CD4-positive, CD25-positive, alpha-beta regulatory T cell (primary cell): ENCODE measurements at regions not wholly inside any gene's neighbourhood (a gene's known extent, or its start where the extent isn't known, plus 50 kb on each side); places are given as distances from the start of the nearest gene placed in this dataset.

Experiments used
- ATAC-seq, 2 donors: fragments of 150-1000 bp; cut with Tn5 transposase; one replicate each; pipeline ENCODE4 v1.10.0; 2021; ENCODE audit warnings: low read depth in 2 of 2, moderate number of reproducible peaks in 2 of 2, moderate library complexity in 1 of 2
- DNase-seq, 3 donors: peaks; one replicate each; pipeline versions ENCODE4 v3.0.0 to v3.0.0-alpha.2; 2012 to 2022; ENCODE audit warnings: mixed read lengths in 1 of 3
- H3K27ac ChIP-seq: one replicate; pipeline ENCODE4 v1.7.0; 2013; ENCODE audit warnings: mild to moderate bottlenecking, low read length; ENCODE audit not compliant: insufficient read depth, poor library complexity, severe bottlenecking
- H3K27me3 ChIP-seq: one replicate; pipeline ENCODE4 v1.7.0; 2013; ENCODE audit warnings: low read length; ENCODE audit not compliant: control insufficient read depth, insufficient read depth
- H3K36me3 ChIP-seq: one replicate; pipeline ENCODE4 v1.7.0; 2013; ENCODE audit warnings: mild to moderate bottlenecking, low read length, moderate library complexity; ENCODE audit not compliant: control insufficient read depth, insufficient read depth
- H3K4me1 ChIP-seq: 2 replicates; pipeline ENCODE4 v1.7.0; 2013; ENCODE audit warnings: mild to moderate bottlenecking, low read length; ENCODE audit not compliant: insufficient read depth, control insufficient read depth, poor library complexity, severe bottlenecking
- H3K4me3 ChIP-seq: one replicate; pipeline ENCODE4 v1.7.0; 2013; ENCODE audit warnings: low read depth, mild to moderate bottlenecking, low read length, moderate library complexity
- H3K9me3 ChIP-seq, 2 experiments: 1 replicate in 1 of 2; 2 replicates in 1 of 2; pipeline ENCODE4 v1.7.0; 2013; ENCODE audit warnings: low read length in 2 of 2, mild to moderate bottlenecking in 1 of 2, moderate library complexity in 1 of 2; ENCODE audit not compliant: control insufficient read depth in 2 of 2
- H3K27ac Mint-ChIP-seq, 3 donors: one replicate each; pipeline ENCODE4 v1.8.0; 2020 to 2022; ENCODE audit warnings: mild to moderate bottlenecking in 3 of 3, mixed read lengths in 3 of 3, moderate library complexity in 2 of 3
- H3K27me3 Mint-ChIP-seq: one replicate; pipeline ENCODE4 v1.8.0; 2022; ENCODE audit warnings: mild to moderate bottlenecking, mixed read lengths
- H3K36me3 Mint-ChIP-seq: one replicate; pipeline ENCODE4 v1.8.0; 2020; ENCODE audit warnings: mixed read lengths
- H3K4me1 Mint-ChIP-seq, 4 donors: one replicate each; pipeline ENCODE4 v1.8.0; 2020 to 2022; ENCODE audit warnings: mixed read lengths in 4 of 4, mild to moderate bottlenecking in 1 of 4
- H3K4me3 Mint-ChIP-seq, 4 donors: one replicate each; pipeline ENCODE4 v1.8.0; 2020 to 2022; ENCODE audit warnings: mild to moderate bottlenecking in 4 of 4, mixed read lengths in 4 of 4, moderate library complexity in 3 of 4
- H3K9me3 Mint-ChIP-seq, 7 donors: one replicate each; pipeline ENCODE4 v1.8.0; 2020 to 2022; ENCODE audit warnings: mixed read lengths in 7 of 7, mild to moderate bottlenecking in 3 of 7, moderate library complexity in 2 of 7

DNA sequence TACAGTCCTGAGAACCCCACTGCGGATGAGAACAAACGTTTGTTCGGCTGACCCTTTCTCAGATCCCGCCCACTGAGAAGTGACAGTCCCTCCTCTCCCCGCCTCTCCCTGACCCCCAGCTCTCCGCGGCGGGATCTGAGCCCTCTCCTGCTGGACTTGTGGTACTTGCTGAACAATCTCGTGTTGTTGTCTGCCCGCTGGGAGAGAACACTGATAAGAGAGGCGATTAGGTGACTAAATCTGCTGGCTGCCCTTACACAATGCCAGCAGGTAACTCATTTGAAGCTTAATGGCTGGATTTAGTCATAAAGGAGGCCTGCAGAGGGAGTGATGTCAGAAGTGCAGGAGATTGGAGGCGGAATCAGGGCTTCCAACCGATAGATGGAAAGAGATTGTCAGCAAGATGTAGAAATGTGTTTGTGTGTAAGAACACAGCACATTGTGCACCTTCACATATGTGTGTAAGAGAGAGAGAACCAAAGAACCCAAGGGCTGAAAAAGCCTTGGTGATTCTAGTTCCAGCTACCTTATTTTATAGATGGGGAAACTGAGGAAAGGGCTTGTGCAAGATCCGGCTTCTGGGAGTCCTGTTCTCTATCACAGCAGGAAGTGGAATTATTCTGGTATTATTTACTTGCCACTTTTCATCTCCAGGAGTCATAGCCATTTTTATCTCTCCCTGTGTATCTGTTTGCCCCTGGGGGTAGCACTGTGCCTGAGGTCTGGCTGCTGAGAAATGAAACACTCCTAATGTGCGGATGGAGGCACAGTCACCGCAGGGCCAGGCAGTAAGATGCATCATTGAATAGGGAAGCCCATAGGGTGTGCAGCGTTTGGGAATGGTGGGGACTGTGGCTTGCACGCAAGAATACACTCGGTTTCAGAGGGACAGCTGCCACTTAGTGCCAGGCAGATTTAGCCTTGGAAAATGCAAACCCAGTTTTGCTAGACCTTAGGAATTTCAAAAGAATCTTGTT, 203.7 kb upstream of the MSX2 start:
- ATAC-seq (no peak), DNase-seq (no peak)
- Histone ChIP-seq H3K36me3 (no peaks in the 10 kb centered on the region), H3K4me1 (no peaks in the 10 kb centered on the region), H3K9me3 (no peaks in the 10 kb centered on the region), H3K4me3 (no peak overlapping the region), H3K27me3 (no peaks in the 10 kb centered on the region), H3K27ac (no peak overlapping the region)
- Mint-ChIP-seq H3K9me3 (peaks cover 0 to 5% (median under 1%) of the 10 kb centered on the region in 7 donors), H3K27ac (peak overlapping the region in 1 of 3 donors; percentile 90), H3K36me3 (no peaks in the 10 kb centered on the region), H3K4me3 (no peak overlapping the region), H3K4me1 (peaks cover 0 to 2% (median 0%) of the 10 kb centered on the region in 4 donors), H3K27me3 (no peaks in the 10 kb centered on the region)

- Histone ChIP-seq H3K4me3 (no peak overlapping the region), H3K27me3 (no peaks in the 10 kb centered on the region), H3K36me3 (no peaks in the 10 kb centered on the region), H3K9me3 (no peaks in the 10 kb centered on the region), H3K4me1 (no peaks in the 10 kb centered on the region), H3K27ac (no peak overlapping the region)
- H3K4me1 Mint-ChIP-seq: peaks cover 0 to 2% (median 0%) of the 10 kb centered on the region in 4 donors
- ATAC-seq (no peak), DNase-seq (no peak)
- no peak overlapping the region for H3K4me3 Mint-ChIP-seq
- H3K9me3 Mint-ChIP-seq: peaks cover 0 to 5% (median 2%) of the 10 kb centered on the region in 7 donors
- H3K27ac Mint-ChIP-seq: no peak overlapping the region
- no peaks in the 10 kb centered on the region for H3K27me3 Mint-ChIP-seq
- H3K36me3 Mint-ChIP-seq: no peaks in the 10 kb centered on the region
These were observed 202.9 kb upstream of the MSX2 start for GRCh38 chr5:174521449-174521848.

- Mint-ChIP-seq H3K27ac (no peak overlapping the region), H3K27me3 (no peaks in the 10 kb centered on the region), H3K4me1 (peaks cover 0 to 2% (median 0%) of the 10 kb centered on the region in 4 donors), H3K9me3 (peaks cover 0 to 5% (median 2%) of the 10 kb centered on the region in 7 donors), H3K36me3 (no peaks in the 10 kb centered on the region), H3K4me3 (no peak overlapping the region)
- no peak for ATAC-seq
- DNase-seq: no peak
- H3K27ac ChIP-seq: no peak overlapping the region
- no peaks in the 10 kb centered on the region for H3K36me3 ChIP-seq
- no peaks in the 10 kb centered on the region for H3K9me3 ChIP-seq
- no peaks in the 10 kb centered on the region for H3K27me3 ChIP-seq
- no peak overlapping the region for H3K4me3 ChIP-seq
- H3K4me1 ChIP-seq: no peaks in the 10 kb centered on the region
These were observed 201.7 kb upstream of the MSX2 start for GRCh38 chr5:174522480-174523260.

DNA sequence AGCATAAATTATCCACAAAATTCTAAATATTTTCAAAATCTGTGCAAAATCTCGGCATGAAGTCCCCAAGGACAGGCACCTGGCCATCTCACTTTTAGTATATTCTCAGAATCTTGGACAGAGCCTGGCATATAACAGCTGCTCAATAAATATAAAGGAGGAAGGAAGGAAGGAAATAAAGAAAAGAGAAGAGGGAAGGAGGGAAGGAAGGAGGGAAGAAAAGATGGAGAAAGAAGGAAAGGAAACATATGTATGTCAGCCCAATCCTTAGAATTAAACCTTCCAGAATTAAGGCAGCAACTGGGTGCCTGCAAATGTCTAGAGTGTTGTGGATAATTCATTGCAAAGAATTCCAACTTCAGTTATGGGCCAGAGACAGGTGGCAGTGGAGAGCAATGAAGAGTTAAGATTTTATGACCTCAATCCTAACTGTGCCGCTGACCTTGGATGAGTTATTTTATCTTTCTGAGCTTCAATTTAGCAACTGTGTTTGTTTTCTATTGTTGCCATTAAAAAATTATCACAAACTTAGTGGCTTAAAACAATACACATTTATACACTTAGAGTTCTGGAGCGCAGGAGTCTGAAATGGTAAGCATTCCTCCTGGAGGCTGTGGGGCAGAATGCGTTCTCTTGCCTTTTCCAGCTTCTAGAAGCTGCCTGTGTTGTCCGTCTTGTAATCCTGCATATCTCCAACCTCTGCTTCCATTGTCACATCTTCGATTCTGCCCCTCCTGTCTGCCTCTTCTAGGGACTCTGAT, 200.9 kb upstream of the MSX2 start:
- Mint-ChIP-seq H3K27ac (no peak overlapping the region), H3K4me3 (no peak overlapping the region), H3K4me1 (peaks cover 0 to 2% (median 0%) of the 10 kb centered on the region in 4 donors), H3K9me3 (peaks cover 0 to 5% (median 2%) of the 10 kb centered on the region in 7 donors), H3K27me3 (no peaks in the 10 kb centered on the region), H3K36me3 (no peaks in the 10 kb centered on the region)
- Histone ChIP-seq H3K27me3 (no peaks in the 10 kb centered on the region), H3K9me3 (no peaks in the 10 kb centered on the region), H3K27ac (no peak overlapping the region), H3K4me1 (no peaks in the 10 kb centered on the region), H3K36me3 (no peaks in the 10 kb centered on the region), H3K4me3 (no peak overlapping the region)
- DNase-seq (no peak), ATAC-seq (no peak)

GRCh38 chr5:174524351-174524750, 200.0 kb upstream of the MSX2 start:
- Histone ChIP-seq H3K4me1 (no peaks in the 10 kb centered on the region), H3K9me3 (no peaks in the 10 kb centered on the region), H3K4me3 (no peak overlapping the region), H3K36me3 (no peaks in the 10 kb centered on the region), H3K27ac (no peak overlapping the region), H3K27me3 (no peaks in the 10 kb centered on the region)
- DNase-seq (no peak), ATAC-seq (no peak)
- peaks cover 0 to 5% (median 2%) of the 10 kb centered on the region in 7 donors for H3K9me3 Mint-ChIP-seq
- H3K36me3 Mint-ChIP-seq: no peaks in the 10 kb centered on the region
- peaks cover 0 to 2% (median 0%) of the 10 kb centered on the region in 4 donors for H3K4me1 Mint-ChIP-seq
- H3K27ac Mint-ChIP-seq: no peak overlapping the region
- H3K27me3 Mint-ChIP-seq: no peaks in the 10 kb centered on the region
- H3K4me3 Mint-ChIP-seq: no peak overlapping the region

GRCh38 chr5:174526177-174526576, 198.2 kb upstream of the MSX2 start:
- H3K9me3 Mint-ChIP-seq: peaks cover 0 to 5% (median 2%) of the 10 kb centered on the region in 7 donors
- H3K36me3 Mint-ChIP-seq: no peaks in the 10 kb centered on the region
- no peak overlapping the region for H3K4me3 Mint-ChIP-seq
- no peaks in the 10 kb centered on the region for H3K36me3 ChIP-seq
- no peaks in the 10 kb centered on the region for H3K9me3 ChIP-seq
- H3K4me3 ChIP-seq: no peak overlapping the region
- ATAC-seq (no peak), DNase-seq (no peak)
- H3K4me1 Mint-ChIP-seq: peaks cover 0 to 2% (median 0%) of the 10 kb centered on the region in 4 donors
- no peaks in the 10 kb centered on the region for H3K27me3 Mint-ChIP-seq
- no peak overlapping the region for H3K27ac ChIP-seq
- H3K27me3 ChIP-seq: no peaks in the 10 kb centered on the region
- no peak overlapping the region for H3K27ac Mint-ChIP-seq
- H3K4me1 ChIP-seq: no peaks in the 10 kb centered on the region

DNA sequence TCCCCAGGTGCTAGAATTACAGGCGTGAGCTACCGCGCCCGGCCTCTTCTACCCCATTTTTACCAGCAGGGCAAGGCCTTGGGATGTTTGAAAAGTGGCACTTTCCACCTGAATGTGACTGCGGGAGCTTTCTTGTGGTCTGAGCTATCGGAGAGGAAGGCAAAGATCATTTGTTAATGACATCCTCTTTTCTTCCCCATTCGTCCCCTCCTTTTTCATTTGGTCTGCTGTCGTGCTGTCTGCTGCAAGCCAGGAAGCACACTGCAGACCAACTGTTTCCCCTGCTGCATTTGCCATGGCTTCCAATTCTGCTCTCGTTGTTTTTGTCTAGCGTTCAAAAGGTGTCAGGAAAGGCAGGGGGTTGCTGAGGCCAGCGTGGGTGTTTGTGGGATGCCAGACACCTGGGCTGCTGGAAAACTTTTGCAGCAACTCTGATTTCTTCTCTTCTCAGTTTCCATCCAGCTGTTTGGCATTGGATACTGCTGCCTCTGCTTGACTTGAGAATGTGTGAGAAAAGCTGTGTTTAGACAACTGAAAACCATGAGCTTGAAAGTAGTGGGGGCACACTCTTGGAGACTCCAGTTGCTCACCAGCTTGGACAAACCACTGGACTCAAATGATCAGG, 196.4 kb upstream of the MSX2 start:
- ATAC-seq (no peak), DNase-seq (no peak)
- no peaks in the 10 kb centered on the region for H3K27me3 Mint-ChIP-seq
- no peak overlapping the region for H3K27ac Mint-ChIP-seq
- Histone ChIP-seq H3K4me1 (no peaks in the 10 kb centered on the region), H3K4me3 (no peak overlapping the region), H3K27ac (no peak overlapping the region), H3K36me3 (no peaks in the 10 kb centered on the region), H3K27me3 (no peaks in the 10 kb centered on the region), H3K9me3 (no peaks in the 10 kb centered on the region)
- no peaks in the 10 kb centered on the region for H3K36me3 Mint-ChIP-seq
- peaks cover 0 to 2% (median 0%) of the 10 kb centered on the region in 4 donors for H3K4me1 Mint-ChIP-seq
- H3K9me3 Mint-ChIP-seq: peaks cover 0 to 5% (median 1%) of the 10 kb centered on the region in 7 donors
- H3K4me3 Mint-ChIP-seq: no peak overlapping the region
